ENCODE measurements at regions not wholly inside any gene's neighbourhood (a gene's known extent, or its start where the extent isn't known, plus 50 kb on each side); places are given as distances from the start of the nearest gene placed in this dataset.

DNA sequence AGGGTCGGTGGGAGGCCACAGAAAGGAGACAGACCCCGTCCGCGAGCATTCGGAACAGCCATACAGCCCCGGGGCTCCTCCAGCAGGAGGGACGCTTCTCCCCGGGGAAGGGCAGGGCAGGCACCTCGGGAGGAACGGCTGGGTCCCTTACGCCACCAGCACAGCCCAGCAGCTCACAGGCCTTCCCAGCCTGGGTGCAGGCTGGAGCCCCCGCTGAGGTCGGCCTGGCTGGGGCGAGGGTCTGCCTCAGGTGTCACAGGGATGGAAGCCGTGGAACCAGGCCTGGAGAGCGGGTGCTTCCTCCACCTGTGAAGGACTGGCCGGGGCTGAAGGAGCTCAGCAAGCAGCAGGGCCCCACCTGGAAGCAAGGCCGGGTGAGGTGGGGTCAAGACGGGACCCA, 732.3 kb downstream of the BRD1 start:
- H3K4me1 ChIP-seq (ENCODE audit: control insufficient read depth, insufficient read depth, low read length), result no peaks in the 10 kb centered on the region; the same call in 1 of the 2 replicates
- no TSS peak for BruUV-seq (replicated peaks)
- intact Hi-C loops (cut with micrococcal nuclease; ENCODE audit: unreplicated experiment), result no loop called here
- no peaks in the 10 kb centered on the region for H3K36me3 ChIP-seq (ENCODE audit: control insufficient read depth, insufficient read depth, low read length)
- ChIA-PET POLR2A (no interaction called here), CTCF (no interaction called here)
- in situ Hi-C loops (cut with HindIII; ENCODE audit: low pct_unique_long_range_greater_than_20kb, low sequenced_read_pairs), result no loop called here
- TF ChIP-seq TCF7L2 (IDR thresholded peaks at IDR 0.05; ENCODE audit: low read depth, low read length), result no peak
- TF ChIP-seq SIN3A (IDR thresholded peaks at IDR 0.05; ENCODE audit: borderline replicate concordance, insufficient read depth, low read depth, low read length), result no peak
- TF ChIP-seq POLR2AphosphoS5 (IDR thresholded peaks at IDR 0.05; ENCODE audit: low read depth, low read length), result no peak
- TF ChIP-seq, protein P1, sequence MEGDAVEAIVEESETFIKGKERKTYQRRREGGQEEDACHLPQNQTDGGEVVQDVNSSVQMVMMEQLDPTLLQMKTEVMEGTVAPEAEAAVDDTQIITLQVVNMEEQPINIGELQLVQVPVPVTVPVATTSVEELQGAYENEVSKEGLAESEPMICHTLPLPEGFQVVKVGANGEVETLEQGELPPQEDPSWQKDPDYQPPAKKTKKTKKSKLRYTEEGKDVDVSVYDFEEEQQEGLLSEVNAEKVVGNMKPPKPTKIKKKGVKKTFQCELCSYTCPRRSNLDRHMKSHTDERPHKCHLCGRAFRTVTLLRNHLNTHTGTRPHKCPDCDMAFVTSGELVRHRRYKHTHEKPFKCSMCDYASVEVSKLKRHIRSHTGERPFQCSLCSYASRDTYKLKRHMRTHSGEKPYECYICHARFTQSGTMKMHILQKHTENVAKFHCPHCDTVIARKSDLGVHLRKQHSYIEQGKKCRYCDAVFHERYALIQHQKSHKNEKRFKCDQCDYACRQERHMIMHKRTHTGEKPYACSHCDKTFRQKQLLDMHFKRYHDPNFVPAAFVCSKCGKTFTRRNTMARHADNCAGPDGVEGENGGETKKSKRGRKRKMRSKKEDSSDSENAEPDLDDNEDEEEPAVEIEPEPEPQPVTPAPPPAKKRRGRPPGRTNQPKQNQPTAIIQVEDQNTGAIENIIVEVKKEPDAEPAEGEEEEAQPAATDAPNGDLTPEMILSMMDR (IDR thresholded peaks at IDR 0.05), result no peak
- no peaks in the 10 kb centered on the region for H3K27me3 ChIP-seq (ENCODE audit: control insufficient read depth, insufficient read depth, low read length)
- ATAC-seq (no peak), DNase-seq (ENCODE audit: low read depth, low spot score) (no peak)
- no peak overlapping the region for H3K27ac ChIP-seq (ENCODE audit: low read length)
- H3K9me3 ChIP-seq (ENCODE audit: control insufficient read depth, insufficient read depth, low read depth, low read length), result no peaks in the 10 kb centered on the region
- H3K4me3 ChIP-seq (ENCODE audit: low read depth in 2 of 2, low read length in 2 of 2), result no peak overlapping the region

DNA sequence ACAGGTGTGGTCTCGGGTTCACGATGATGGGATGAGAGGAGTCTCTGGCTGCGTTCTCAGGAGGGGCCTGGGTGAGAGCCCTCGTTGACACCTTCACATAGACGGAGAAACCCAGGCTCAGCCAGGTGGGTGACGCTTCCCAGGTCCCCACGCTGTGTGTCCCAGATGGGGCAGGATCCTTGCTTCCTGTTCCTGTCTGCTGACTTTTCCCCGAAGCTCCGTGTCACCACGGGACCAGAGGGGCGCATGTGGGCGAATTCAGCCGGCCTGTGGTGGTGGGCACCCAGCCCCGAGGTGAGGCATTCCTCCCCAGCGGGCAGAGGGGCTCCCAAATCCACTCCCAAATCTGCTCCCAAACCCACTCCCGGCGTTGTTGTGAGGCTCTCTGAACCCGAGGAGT, 732.8 kb downstream of the BRD1 start:
- TF ChIP-seq, protein P1 (IDR thresholded peaks at IDR 0.05), result no peak
- TF ChIP-seq POLR2AphosphoS5 (IDR thresholded peaks at IDR 0.05; ENCODE audit: low read depth, low read length), result no peak
- DNase-seq (ENCODE audit: low read depth, low spot score) (no peak), ATAC-seq (no peak)
- Histone ChIP-seq H3K4me3 (ENCODE audit: low read depth in 2 of 2, low read length in 2 of 2) (no peak overlapping the region), H3K27ac (ENCODE audit: low read length) (no peak overlapping the region), H3K4me1 (ENCODE audit: control insufficient read depth, insufficient read depth, low read length) (no peaks in the 10 kb centered on the region; the same call in 1 of the 2 replicates), H3K9me3 (ENCODE audit: control insufficient read depth, insufficient read depth, low read depth, low read length) (no peaks in the 10 kb centered on the region), H3K27me3 (ENCODE audit: control insufficient read depth, insufficient read depth, low read length) (no peaks in the 10 kb centered on the region), H3K36me3 (ENCODE audit: control insufficient read depth, insufficient read depth, low read length) (no peaks in the 10 kb centered on the region)
- no TSS peak for BruUV-seq (replicated peaks)
- CTCF ChIA-PET, result no interaction called here
- intact Hi-C loops (cut with micrococcal nuclease; ENCODE audit: unreplicated experiment) (no loop called here), in situ Hi-C loops (cut with HindIII; ENCODE audit: low pct_unique_long_range_greater_than_20kb, low sequenced_read_pairs) (no loop called here)
- POLR2A ChIA-PET, result no interaction called here

DNA sequence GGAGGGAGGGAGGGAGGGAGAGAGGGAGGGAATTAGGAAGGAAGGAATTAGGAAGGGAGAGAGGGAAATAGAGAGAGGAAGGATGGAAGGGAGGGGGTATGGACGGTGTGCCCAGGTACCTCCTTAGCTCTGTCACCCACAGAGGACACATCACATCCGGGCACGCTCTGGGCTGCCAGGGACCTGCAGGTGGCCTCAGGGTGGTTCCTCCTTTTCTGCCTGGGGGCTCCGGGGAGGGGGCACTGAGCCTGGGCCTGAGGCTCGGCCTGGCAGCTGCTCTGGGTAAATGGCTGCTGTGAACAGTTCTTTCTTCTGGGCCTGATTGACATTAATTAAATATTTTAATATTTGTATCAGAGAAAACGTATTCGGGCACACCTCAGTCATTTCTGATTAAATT, 733.5 kb downstream of the BRD1 start:
- POLR2A ChIA-PET, result no interaction called here
- no peak for ATAC-seq

More for the DNA sequence above, 733.5 kb downstream of the BRD1 start:
- Histone ChIP-seq H3K36me3 (ENCODE audit: control insufficient read depth, insufficient read depth, low read length) (no peaks in the 10 kb centered on the region), H3K9me3 (ENCODE audit: control insufficient read depth, insufficient read depth, low read depth, low read length) (no peaks in the 10 kb centered on the region), H3K4me3 (ENCODE audit: low read depth in 2 of 2, low read length in 2 of 2) (no peak overlapping the region), H3K27ac (ENCODE audit: low read length) (no peak overlapping the region), H3K4me1 (ENCODE audit: control insufficient read depth, insufficient read depth, low read length) (no peaks in the 10 kb centered on the region), H3K27me3 (ENCODE audit: control insufficient read depth, insufficient read depth, low read length) (no peaks in the 10 kb centered on the region)
- no TSS peak for BruUV-seq (replicated peaks)
- CTCF ChIA-PET, result no interaction called here
- no peak for DNase-seq (ENCODE audit: low read depth, low spot score)
- TF ChIP-seq, protein P1 (IDR thresholded peaks at IDR 0.05), result no peak
- no peak for TF ChIP-seq TCF7L2 (IDR thresholded peaks at IDR 0.05; ENCODE audit: low read depth, low read length)
- no peak for TF ChIP-seq SIN3A (IDR thresholded peaks at IDR 0.05; ENCODE audit: borderline replicate concordance, insufficient read depth, low read depth, low read length)
- no peak for TF ChIP-seq POLR2AphosphoS5 (IDR thresholded peaks at IDR 0.05; ENCODE audit: low read depth, low read length)
- intact Hi-C loops (cut with micrococcal nuclease; ENCODE audit: unreplicated experiment), result no loop called here
- in situ Hi-C loops (cut with HindIII; ENCODE audit: low pct_unique_long_range_greater_than_20kb, low sequenced_read_pairs), result no loop called here

All from Panc1 (cell line).